Hepatocyte (in vitro differentiated cells): ENCODE measurements at regions not wholly inside any gene's neighbourhood (a gene's known extent, or its start where the extent isn't known, plus 50 kb on each side); places are given as distances from the start of the nearest gene placed in this dataset.

Experiments
- CTCF ChIP-seq: fragments of 200-600 bp; sonication (generic); IDR thresholded peaks from 2 replicates; pipeline ENCODE4 v1.5.1; 2016; ENCODE audit warnings: antibody characterized with exemption, mild to moderate bottlenecking; ENCODE audit not compliant: poor library complexity
- EZH2 ChIP-seq: fragments of 200-600 bp; sonication (generic); IDR thresholded peaks from 2 replicates; pipeline ENCODE4 v1.6.1; 2016; ENCODE audit warnings: antibody characterized with exemption, mild to moderate bottlenecking, borderline replicate concordance
- EZH2phosphoT487 ChIP-seq: fragments of 200-600 bp; sonication (generic); IDR thresholded peaks from one replicate; pipeline ENCODE4 v1.6.1; 2018; ENCODE audit warnings: antibody characterized with exemption, mild to moderate bottlenecking, low read depth, moderate library complexity; ENCODE audit not compliant: unreplicated experiment, severe bottlenecking

DNA sequence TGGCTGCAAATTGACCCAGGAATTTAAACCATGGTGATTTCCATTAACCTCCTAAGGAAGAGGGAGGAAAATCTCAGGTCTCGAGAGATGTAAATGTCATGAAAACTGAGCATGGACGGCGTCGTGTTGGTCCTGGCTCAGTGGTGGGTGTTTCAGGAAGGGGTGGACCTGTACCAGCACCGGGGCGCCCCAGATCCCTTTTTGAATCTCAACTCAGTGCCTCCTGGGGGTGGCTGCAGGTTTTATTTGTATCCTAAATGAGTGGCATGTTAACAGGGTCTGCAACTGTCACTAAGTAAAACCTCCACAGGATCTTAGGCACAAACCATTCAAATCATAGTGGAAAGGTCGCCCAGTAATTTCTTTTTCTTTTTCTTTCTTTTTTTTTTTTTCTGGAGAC, 101.3 kb downstream of the ASCL4 start:
- no peak for TF ChIP-seq CTCF
- no peak for TF ChIP-seq EZH2
- no peak for TF ChIP-seq EZH2phosphoT487
